ENCODE measurements at regions not wholly inside any gene's neighbourhood (a gene's known extent, or its start where the extent isn't known, plus 50 kb on each side); places are given as distances from the start of the nearest gene placed in this dataset.

- TF ChIP-seq CTCF (IDR thresholded peaks at IDR 0.05) (no peak), POLR2AphosphoS5 (IDR thresholded peaks at IDR 0.05; ENCODE audit: low read depth, low read length) (no peak), TCF7L2 (IDR thresholded peaks at IDR 0.05; ENCODE audit: low read depth, low read length) (no peak)
- TF ChIP-seq, protein P1, sequence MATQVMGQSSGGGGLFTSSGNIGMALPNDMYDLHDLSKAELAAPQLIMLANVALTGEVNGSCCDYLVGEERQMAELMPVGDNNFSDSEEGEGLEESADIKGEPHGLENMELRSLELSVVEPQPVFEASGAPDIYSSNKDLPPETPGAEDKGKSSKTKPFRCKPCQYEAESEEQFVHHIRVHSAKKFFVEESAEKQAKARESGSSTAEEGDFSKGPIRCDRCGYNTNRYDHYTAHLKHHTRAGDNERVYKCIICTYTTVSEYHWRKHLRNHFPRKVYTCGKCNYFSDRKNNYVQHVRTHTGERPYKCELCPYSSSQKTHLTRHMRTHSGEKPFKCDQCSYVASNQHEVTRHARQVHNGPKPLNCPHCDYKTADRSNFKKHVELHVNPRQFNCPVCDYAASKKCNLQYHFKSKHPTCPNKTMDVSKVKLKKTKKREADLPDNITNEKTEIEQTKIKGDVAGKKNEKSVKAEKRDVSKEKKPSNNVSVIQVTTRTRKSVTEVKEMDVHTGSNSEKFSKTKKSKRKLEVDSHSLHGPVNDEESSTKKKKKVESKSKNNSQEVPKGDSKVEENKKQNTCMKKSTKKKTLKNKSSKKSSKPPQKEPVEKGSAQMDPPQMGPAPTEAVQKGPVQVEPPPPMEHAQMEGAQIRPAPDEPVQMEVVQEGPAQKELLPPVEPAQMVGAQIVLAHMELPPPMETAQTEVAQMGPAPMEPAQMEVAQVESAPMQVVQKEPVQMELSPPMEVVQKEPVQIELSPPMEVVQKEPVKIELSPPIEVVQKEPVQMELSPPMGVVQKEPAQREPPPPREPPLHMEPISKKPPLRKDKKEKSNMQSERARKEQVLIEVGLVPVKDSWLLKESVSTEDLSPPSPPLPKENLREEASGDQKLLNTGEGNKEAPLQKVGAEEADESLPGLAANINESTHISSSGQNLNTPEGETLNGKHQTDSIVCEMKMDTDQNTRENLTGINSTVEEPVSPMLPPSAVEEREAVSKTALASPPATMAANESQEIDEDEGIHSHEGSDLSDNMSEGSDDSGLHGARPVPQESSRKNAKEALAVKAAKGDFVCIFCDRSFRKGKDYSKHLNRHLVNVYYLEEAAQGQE (IDR thresholded peaks at IDR 0.05; ENCODE audit: insufficient read depth in 1 of 2, low read depth in 2 of 2, low read length in 1 of 2): no peak
Observed at GRCh38 chr21:26758083-26758880, 86.9 kb downstream of the ADAMTS1 start.
